GM18858 (cell line): ENCODE measurements at regions not wholly inside any gene's neighbourhood (a gene's known extent, or its start where the extent isn't known, plus 50 kb on each side); places are given as distances from the start of the nearest gene placed in this dataset.

Experiments used
- ATAC-seq: cut with Tn5 transposase; IDR thresholded peaks from one replicate; pipeline ENCODE4 v1.9.1; 2021; ENCODE audit not compliant: unreplicated experiment

GRCh38 chr2:111629983-111630382 is 254.0 kb downstream of the ANAPC1 start:
- no peak for ATAC-seq

DNA sequence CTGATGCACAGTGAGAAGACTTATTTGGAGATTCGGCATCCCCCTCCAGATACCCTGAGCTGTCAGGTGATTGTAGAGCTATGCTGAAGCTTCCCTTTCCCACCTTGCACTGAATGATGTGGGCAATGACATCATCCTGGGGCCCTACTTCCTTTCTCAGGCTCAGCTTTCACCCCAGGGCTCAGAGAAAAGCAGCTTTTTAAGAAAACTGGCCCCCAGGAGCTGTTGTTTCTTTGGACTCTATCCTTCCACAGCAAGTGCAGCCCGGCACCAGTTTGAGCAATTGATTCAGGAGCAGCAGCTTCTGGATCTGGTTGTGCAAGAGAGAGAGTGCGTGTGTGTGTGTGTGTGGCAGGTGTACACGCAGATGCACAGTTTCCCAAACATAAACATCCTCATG is 251.3 kb downstream of the ANAPC1 start:
- ATAC-seq, result no peak

- ATAC-seq, result no peak
Measured at GRCh38 chr2:111633189-111633588, 250.8 kb downstream of the ANAPC1 start.

GRCh38 chr2:111633643-111634042 is 250.3 kb downstream of the ANAPC1 start:
- ATAC-seq, result no peak

- no peak for ATAC-seq
Measured at GRCh38 chr2:111634050-111634794, 249.8 kb downstream of the ANAPC1 start.

GRCh38 chr2:111634995-111635538 is 248.9 kb downstream of the ANAPC1 start:
- ATAC-seq, result no peak

DNA sequence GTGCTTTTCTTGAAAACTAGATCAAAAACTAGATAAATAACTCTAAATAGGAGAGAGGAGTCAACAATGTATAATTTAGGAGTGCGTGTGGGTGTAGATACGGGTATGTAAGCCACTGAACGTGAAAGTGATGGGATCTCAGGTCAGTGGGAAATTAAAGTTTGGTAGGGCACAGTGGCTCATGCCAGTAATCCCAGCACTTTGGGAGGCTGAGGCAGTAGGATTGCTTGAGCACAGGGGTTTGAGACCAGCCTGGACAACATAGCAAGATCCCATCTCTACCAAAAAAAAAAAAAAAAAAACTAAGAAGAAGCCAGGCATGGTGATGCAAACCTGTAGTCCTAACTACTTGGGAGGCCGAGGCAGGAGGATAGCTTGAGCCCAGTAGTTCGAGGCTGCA is 247.1 kb downstream of the ANAPC1 start:
- no peak for ATAC-seq

DNA sequence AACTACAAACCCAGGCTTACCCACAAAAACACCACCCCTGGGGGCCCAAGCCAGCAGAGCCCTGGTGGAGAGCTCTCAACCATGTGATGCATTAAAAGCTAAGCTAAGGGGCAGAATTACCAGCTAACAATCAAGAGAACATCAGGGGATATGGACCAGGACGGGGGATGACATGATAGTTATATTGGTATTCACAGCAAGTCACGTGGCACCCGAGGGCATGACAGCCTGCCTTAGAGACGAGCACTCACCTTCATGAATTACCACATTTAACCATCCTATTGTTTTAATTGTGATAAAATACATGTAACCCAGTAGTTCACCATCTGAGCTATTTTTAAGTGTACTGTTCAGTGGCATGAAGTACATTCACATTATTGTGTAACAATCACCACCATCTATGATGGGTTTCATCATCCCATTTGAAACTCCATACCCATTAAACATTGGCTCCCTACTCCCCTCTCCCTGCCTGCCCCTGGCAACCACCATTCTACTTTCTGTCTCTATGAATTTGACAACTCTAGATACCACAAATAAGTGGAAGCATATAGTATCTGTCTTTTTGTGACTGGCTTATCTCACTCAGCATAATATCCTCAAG is 245.6 kb downstream of the ANAPC1 start:
- ATAC-seq, result no peak

DNA sequence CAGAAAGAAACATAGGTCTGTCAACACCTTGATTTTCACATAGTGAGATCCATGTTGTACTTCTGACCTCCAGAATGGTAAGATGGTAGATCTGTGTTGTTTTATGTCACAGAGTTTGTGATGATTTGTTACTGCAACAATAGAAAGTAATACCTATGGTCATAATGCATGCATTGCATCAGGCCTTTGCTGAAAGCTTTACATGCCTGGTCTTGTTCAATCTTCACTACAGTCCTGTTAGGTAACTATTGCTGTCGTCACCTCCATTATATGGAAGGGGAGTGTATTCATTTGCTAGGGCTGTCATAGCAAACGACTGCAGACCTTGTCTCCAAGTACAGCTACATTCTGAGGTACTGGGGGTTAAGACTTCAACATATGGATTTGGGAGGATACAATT is 243.5 kb downstream of the ANAPC1 start:
- no peak for ATAC-seq

DNA sequence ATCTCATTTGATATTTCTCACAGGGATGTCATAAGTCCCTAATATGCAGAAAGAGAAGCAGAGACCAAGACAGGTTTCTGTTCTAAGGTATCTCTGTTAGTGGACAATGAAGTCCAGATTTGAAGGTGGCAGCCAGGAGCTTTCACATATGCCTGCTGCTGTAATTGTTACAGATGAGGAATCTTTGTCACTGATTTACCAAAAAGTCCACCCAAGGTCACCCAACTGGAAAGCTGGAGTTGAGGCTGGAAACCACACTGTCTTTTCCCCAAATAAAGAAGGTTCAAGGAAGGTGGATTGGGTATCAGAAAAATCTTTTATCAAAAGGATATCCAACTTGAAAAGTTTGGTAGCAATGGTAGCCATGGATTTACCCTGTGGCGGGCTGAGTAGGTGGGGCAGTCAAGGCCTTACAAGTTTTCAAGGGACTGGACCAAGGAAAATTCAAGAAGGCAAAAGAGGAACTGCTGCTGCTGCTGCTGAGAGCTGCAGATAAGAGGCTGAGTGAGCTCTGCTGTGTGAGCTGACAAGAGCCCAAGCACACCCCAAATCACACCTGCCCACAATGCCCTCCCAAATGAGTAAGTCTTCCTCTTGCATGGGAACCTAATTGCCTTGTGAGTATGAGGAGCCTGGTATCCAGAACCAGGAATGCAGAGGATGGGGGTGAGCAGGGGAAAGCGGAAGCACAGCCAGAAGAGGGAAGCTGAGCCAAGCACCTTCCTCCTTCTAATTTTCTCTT is 241.2 kb downstream of the ANAPC1 start:
- ATAC-seq, result no peak

GRCh38 chr2:111643759-111644158 is 240.2 kb downstream of the ANAPC1 start:
- ATAC-seq, result no peak

DNA sequence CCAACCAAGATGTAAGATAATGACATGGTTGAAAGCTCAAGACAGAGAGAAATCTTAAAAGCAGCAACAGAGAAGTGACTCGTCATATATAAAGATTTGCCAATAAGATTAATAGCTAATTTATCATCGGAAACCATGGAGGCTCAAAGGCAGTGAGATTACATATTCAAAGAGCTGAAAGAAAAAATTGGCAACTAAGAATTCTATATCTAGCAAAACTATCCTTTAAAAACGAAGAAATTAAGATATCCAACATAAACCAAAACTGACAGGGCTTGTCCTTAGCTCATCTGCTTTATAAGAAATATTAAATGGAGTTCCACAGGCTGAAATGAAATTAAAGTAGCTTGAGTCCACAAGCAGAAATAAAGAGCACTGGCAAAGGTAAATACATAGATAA is 236.6 kb downstream of the ANAPC1 start:
- ATAC-seq, result no peak

DNA sequence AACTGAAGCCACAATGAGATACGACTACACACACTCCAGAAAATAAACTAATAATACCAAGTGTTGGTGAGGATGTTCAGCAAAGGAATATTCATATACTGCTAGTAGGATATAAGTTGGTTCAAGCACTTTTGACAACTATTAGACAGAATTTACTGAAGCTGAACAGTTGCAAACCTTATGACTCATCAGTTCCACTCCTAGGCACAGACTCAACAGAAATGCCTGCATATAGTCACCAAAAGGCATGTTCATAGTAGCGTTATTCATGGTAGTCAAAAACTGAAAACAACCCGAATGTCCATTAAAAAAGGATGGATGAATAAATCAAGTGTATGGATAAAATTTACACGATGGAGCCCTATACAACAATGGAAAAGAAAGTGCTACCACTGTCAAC is 232.0 kb downstream of the ANAPC1 start:
- ATAC-seq, result peak; percentile 62

DNA sequence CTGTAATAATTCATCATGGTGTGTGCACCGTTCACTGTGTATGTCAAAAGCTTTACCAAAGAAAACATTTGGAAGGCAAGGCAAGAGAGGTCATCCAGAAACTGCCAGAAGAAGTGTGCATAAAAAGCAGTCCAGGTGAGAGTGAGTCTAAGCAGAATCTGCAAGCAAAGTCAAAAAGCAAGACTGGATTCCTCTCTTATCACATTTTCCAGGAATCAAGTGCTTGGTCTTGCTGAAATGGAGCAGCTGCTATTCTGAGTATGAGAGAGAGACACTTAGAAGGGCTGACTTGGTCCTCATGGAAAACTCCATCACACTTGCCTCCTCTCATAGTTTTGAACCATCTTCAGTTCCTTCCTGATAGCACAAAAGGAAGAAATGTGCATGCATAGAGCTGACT is 231.3 kb downstream of the ANAPC1 start:
- no peak for ATAC-seq

GRCh38 chr2:111653103-111653624 is 230.8 kb downstream of the ANAPC1 start:
- ATAC-seq, result no peak

- no peak for ATAC-seq
Measured at GRCh38 chr2:111653913-111654312, 230.1 kb downstream of the ANAPC1 start.

DNA sequence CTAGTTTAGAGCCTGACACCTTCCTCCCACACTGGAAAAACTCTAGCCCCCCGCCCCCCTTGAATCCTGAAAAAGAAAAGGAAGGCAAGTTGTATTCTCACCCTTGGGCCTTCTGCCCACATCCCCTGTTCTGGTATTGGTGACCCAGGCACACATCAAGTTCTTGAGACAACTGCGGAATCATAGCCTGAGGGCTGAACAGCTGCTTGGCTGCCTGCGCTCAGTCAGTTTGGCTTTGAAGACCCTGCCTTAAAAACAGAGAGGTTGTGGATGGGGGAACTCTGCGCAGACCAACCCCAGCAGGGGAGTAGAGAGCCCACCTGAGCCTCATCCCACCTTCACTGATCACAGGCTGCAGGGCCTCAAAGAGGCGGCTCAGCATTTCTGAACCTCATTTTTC is 229.2 kb downstream of the ANAPC1 start:
- no peak for ATAC-seq

- ATAC-seq, result no peak
Measured at GRCh38 chr2:111656436-111656835, 227.6 kb downstream of the ANAPC1 start.

DNA sequence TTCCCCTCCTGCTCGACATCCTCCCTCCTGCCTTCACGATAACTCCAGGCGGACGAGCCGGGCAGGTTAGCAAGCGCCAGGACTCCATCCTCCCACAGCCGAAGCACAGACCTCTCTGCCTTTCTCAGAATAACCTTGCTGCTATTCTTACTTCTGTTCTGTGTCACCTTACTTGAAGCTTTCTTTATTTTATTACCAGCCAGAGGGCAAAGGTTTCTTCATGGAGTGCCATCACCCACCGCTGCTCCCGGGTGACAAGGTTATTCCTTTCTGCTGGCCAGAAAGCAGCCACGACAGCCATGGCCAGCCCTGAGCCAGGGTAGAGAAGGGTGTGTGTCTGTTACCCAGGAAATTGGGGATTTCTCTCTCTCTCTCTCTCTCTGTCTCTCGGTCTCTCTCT is 227.1 kb downstream of the ANAPC1 start:
- no peak for ATAC-seq

DNA sequence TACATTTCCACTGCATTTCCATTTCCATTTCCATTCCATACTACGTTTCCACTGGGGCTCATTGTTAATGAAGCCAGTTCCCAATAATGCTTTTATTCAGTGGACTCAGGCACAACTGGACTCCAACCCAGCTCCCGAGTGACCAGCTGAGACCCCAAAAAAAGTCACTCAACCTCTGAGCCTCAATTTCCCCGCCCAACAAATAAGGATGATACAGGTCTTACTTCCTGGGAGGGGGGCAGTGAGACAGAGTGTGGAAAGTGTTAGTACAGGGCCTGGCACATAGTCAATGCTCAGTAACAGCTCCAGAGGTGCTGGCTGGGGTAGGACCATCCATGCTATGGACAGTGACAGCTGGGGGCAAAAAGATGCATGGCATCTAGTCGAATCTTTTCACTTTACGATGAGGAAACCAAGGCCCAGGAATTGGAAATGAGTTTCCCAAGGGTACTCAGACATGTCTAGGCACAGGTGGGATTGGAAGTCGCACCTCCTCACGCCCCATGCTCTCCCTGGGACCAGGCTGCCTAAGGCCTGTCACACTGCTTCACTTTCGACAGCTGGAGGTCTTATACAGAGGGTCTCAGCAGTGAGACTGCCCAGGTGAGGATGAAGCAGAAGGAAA is 226.5 kb downstream of the ANAPC1 start:
- ATAC-seq, result no peak
